HFFc6 (cell line): ENCODE measurements at regions not wholly inside any gene's neighbourhood (a gene's known extent, or its start where the extent isn't known, plus 50 kb on each side); places are given as distances from the start of the nearest gene placed in this dataset.

Experiments used
- DNase-seq: peaks from one replicate; pipeline ENCODE4 v3.0.0-alpha.2; 2018
- H3K27ac Mint-ChIP-seq: 2 replicates; pipeline ENCODE4 v1.8.0; 2020; ENCODE audit warnings: mild to moderate bottlenecking, mixed read lengths
- H3K27me3 Mint-ChIP-seq: 2 replicates; pipeline ENCODE4 v1.8.0; 2021; ENCODE audit warnings: mild to moderate bottlenecking, moderate library complexity, mixed read lengths; ENCODE audit not compliant: insufficient read depth
- H3K36me3 Mint-ChIP-seq: 2 replicates; pipeline ENCODE4 v1.8.0; 2021; ENCODE audit warnings: low read depth, mixed read lengths
- H3K4me1 Mint-ChIP-seq: 2 replicates; pipeline ENCODE4 v1.8.0; 2020; ENCODE audit warnings: low read depth, mixed read lengths
- H3K4me3 Mint-ChIP-seq: 2 replicates; pipeline ENCODE4 v1.8.0; 2020; ENCODE audit warnings: mild to moderate bottlenecking, moderate library complexity, mixed read lengths
- H3K9me3 Mint-ChIP-seq: 2 replicates; pipeline ENCODE4 v1.8.0; 2020; ENCODE audit warnings: mild to moderate bottlenecking, mixed read lengths
- CTCF ChIP-seq: fragments of 200-600 bp; sonication (generic); IDR thresholded peaks from 2 replicates; pipeline ENCODE4 v1.5.0; 2021; ENCODE audit warnings: antibody characterized with exemption, mild to moderate bottlenecking

DNA sequence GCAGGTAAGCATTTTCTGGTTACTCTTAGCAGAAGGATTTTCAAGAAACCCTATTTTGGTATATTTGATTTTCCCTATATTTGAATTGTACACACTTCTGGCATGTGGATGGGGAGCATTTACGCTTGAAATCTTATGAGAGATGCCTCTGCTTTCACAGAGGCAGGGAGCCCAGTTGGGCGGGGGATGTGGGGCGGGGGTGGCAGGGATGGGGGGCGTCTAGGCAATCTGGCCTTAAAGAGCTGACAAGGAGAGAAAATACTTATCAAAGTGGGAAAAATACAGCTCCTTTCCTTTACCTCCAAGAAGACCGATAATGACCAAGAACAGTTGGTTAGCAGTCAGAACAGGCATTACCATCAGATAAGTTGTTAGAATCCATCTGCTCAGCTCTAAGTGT is 79.1 kb upstream of the NUDT7 start:
- Mint-ChIP-seq H3K27ac (no peak overlapping the region), H3K4me3 (no peak overlapping the region), H3K36me3 (peaks cover 9% of the 10 kb centered on the region; the same call in 1 of the 2 replicates), H3K4me1 (no peaks in the 10 kb centered on the region), H3K9me3 (peaks cover 38% of the 10 kb centered on the region), H3K27me3 (no peaks in the 10 kb centered on the region)
- no peak for TF ChIP-seq CTCF
- no peak for DNase-seq

- Mint-ChIP-seq H3K36me3 (0 out of 2 replicates have a peak, but pooled peaks cover 9% of the 10 kb centered on the region), H3K4me1 (no peaks in the 10 kb centered on the region), H3K4me3 (no peak overlapping the region), H3K27me3 (no peaks in the 10 kb centered on the region), H3K27ac (no peak overlapping the region), H3K9me3 (peaks cover 45% of the 10 kb centered on the region)
- no peak for TF ChIP-seq CTCF
- DNase-seq, result no peak
Measured at GRCh38 chr16:77645764-77646163, 76.5 kb upstream of the NUDT7 start.

DNA sequence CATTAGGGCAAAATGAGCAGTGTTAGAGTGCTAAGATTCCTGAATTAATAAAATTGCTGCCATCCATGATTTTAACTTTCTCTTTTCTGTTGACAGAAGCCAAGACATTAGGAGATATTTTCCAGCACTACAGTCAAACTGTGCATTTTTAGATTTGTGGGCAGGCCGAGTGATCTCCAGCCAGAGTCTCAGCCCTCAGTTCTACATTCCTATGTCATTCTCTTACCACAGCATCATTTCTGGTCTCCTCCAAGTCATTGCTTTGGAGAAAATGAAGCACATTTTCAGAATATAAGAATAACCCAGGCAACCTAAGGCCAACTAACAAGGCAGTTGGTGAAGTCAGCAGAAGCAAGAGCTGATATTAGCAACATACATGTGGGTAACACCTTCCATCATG is 74.6 kb upstream of the NUDT7 start:
- Mint-ChIP-seq H3K4me3 (no peak overlapping the region), H3K4me1 (no peaks in the 10 kb centered on the region), H3K9me3 (peaks cover 52% of the 10 kb centered on the region), H3K27ac (no peak overlapping the region), H3K27me3 (no peaks in the 10 kb centered on the region), H3K36me3 (0 out of 2 replicates have a peak, but pooled peaks cover 9% of the 10 kb centered on the region)
- DNase-seq, result no peak
- no peak for TF ChIP-seq CTCF

DNA sequence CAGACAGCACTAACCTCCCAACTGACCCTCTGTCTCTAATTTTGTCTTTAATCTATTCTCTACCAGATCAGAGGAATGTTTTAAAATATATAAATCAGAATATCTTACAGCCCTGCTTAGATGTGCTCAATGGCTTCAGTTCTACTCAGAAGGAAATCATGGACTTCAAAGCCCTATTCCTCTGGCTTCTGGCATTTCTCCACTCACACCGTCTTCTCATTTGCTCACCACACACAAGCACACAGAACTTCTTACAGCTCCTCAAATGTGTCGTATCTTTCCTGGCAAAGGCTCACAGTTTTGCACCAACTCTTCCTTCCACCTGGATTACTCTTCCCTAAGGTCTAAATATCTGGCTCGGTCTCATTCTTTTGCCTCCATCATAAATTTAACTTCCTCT is 71.6 kb upstream of the NUDT7 start:
- H3K27ac Mint-ChIP-seq, result no peak overlapping the region
- H3K9me3 Mint-ChIP-seq, result peaks cover 48% of the 10 kb centered on the region
- DNase-seq, result no peak
- H3K36me3 Mint-ChIP-seq, result 0 out of 2 replicates have a peak, but pooled peaks cover 5% of the 10 kb centered on the region
- H3K4me1 Mint-ChIP-seq, result no peaks in the 10 kb centered on the region
- TF ChIP-seq CTCF, result no peak
- 0 out of 2 replicates have a peak, but pooled peaks cover 2% of the 10 kb centered on the region for H3K27me3 Mint-ChIP-seq
- H3K4me3 Mint-ChIP-seq, result no peak overlapping the region

DNA sequence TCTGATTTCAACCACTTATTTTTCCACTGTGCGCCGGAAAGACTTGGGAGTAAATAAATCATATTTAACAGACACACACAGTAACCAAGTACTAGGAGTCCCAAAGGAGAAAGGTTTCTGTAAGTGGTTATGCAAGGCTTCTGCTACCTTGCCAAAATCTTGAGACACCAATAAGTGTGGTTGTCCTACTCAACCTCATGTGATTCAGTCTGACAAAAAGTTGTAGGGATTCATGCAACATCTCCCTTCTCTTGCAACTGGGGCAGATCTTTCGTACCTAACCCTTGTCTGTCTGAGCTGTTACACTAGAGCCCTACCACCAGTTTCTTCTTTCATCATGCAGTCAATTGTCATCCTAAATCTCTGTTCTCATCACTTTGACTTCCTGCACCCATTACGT is 69.9 kb upstream of the NUDT7 start:
- Mint-ChIP-seq H3K27me3 (0 out of 2 replicates have a peak, but pooled peaks cover 2% of the 10 kb centered on the region), H3K9me3 (peaks cover 49% of the 10 kb centered on the region), H3K36me3 (0 out of 2 replicates have a peak, but pooled peaks cover 4% of the 10 kb centered on the region), H3K4me3 (no peak overlapping the region), H3K4me1 (no peaks in the 10 kb centered on the region), H3K27ac (no peak overlapping the region)
- TF ChIP-seq CTCF, result no peak
- DNase-seq, result no peak

DNA sequence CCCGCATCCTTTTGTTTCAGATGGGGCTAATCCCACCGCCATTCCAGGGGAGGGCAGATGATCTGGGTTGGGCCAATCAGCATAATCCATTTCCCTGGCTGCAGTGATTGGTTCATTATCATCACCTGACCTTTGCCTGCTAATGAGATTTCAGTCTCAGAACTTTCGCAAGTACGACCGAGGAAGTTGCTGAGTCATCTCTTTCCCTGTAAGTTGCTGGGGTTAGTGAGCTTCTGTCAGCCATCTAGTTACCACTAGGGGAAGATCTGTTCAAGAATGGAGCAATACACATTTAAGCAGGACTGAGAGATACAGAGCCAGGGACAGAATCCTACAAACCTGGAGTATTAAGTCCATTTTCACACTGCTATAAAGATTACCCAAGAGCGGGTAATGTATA is 65.3 kb upstream of the NUDT7 start:
- Mint-ChIP-seq H3K4me1 (no peaks in the 10 kb centered on the region), H3K4me3 (no peak overlapping the region), H3K36me3 (no peaks in the 10 kb centered on the region), H3K27ac (no peak overlapping the region), H3K9me3 (peaks cover 37% of the 10 kb centered on the region), H3K27me3 (0 out of 2 replicates have a peak, but pooled peaks cover 2% of the 10 kb centered on the region)
- TF ChIP-seq CTCF, result no peak
- no peak for DNase-seq
